Endothelial cell of umbilical vein (primary cell): ENCODE measurements at regions not wholly inside any gene's neighbourhood (a gene's known extent, or its start where the extent isn't known, plus 50 kb on each side); places are given as distances from the start of the nearest gene placed in this dataset.
A peak's percentile ranks its signal among the peaks of the same experiment; 100 is the strongest.

ENCODE experiments used
- BruUV-seq: library from RNA; stranded (reverse); fragments of 400-500 nt; replicated peaks from 2 replicates; lab custom pipeline; 2021; lab: Mats Ljungman, UMichigan
- CTCF ChIA-PET: fragments of 300-600, 350-600 bp; sonication (Branson Sonifier 250); formaldehyde crosslinking; loops from one replicate; lab custom pipeline; 2021; ENCODE audit warnings: antibody characterized with exemption, inconsistent platforms; lab: Charles Lee
- POLR2A ChIA-PET: fragments of 300-600, 350-600 bp; sonication (Branson Sonifier 250); formaldehyde crosslinking; loops from one replicate; lab custom pipeline; 2021; ENCODE audit warnings: antibody characterized with exemption, inconsistent platforms; lab: Charles Lee
- DNase-seq: peaks from one replicate; pipeline ENCODE4 v3.0.0-alpha.2; 2011; ENCODE audit warnings: low read depth, low spot score
- FAIRE-seq: peaks from 2 replicates; lab custom pipeline; 2011; peaks lifted over from hg19 to GRCh38; lab: Jason Lieb, UNC
- H2AFZ ChIP-seq: 2 replicates; pipeline ENCODE4 v1.6.0; 2012; ENCODE audit warnings: low read depth, low read length, control low read depth, inconsistent platforms
- H3K27ac ChIP-seq: 2 replicates; pipeline ENCODE4 v1.5.1; 2011; ENCODE audit warnings: low read depth, mild to moderate bottlenecking, control low read depth, low read length, moderate library complexity; ENCODE audit not compliant: insufficient read depth
- H3K27me3 ChIP-seq, 2 experiments: 2 replicates each; pipeline versions ENCODE4 v1.6.0 to v1.6.1; 2011; ENCODE audit warnings: low read length in 2 of 2, mixed read lengths in 1 of 2; ENCODE audit not compliant: control insufficient read depth in 2 of 2, insufficient read depth in 2 of 2
- H3K36me3 ChIP-seq, 2 experiments: 2 replicates in 1 of 2; 3 replicates in 1 of 2; pipeline ENCODE4 v1.5.1; 2011; ENCODE audit warnings: low read length in 2 of 2, mild to moderate bottlenecking in 1 of 2, moderate library complexity in 1 of 2; ENCODE audit not compliant: control insufficient read depth in 2 of 2, insufficient read depth in 2 of 2; ENCODE audit errors: extremely low read depth in 1 of 2
- H3K4me1 ChIP-seq: 3 replicates; pipeline ENCODE4 v1.5.1; 2011; ENCODE audit warnings: mild to moderate bottlenecking, low read length; ENCODE audit not compliant: control insufficient read depth, insufficient read depth; ENCODE audit errors: extremely low read depth
- H3K4me2 ChIP-seq: 2 replicates; pipeline ENCODE4 v1.6.1; 2011; ENCODE audit warnings: low read length, control low read depth, mixed read lengths; ENCODE audit not compliant: insufficient read depth
- H3K4me3 ChIP-seq, 3 experiments: fragments of 200-600 bp in 1 of 3; sonication (generic), shearing (Covaris generic) in 1 of 3; replicated peaks in 1 of 3; 2 replicates each; pipeline ENCODE4 v1.5.1; 2011 to 2016; ENCODE audit warnings: control low read depth in 3 of 3, low read length in 3 of 3, mild to moderate bottlenecking in 2 of 3, inconsistent platforms in 1 of 3, low read depth in 1 of 3, moderate library complexity in 1 of 3; ENCODE audit not compliant: insufficient read depth in 1 of 3
- H3K79me2 ChIP-seq: 2 replicates; pipeline ENCODE4 v1.6.0; 2012; ENCODE audit warnings: low read length, inconsistent platforms; ENCODE audit not compliant: control insufficient read depth, insufficient read depth
- H3K9ac ChIP-seq: replicated peaks from 2 replicates; pipeline ENCODE3; 2011; ENCODE audit warnings: low read length, control low read depth; ENCODE audit not compliant: insufficient read depth; ENCODE audit errors: extremely low read depth
- H3K9me1 ChIP-seq: replicated peaks from 3 replicates; pipeline ENCODE4 v1.6.0; 2011; ENCODE audit warnings: mild to moderate bottlenecking, low read length; ENCODE audit not compliant: control insufficient read depth, insufficient read depth; ENCODE audit errors: extremely low read depth
- H3K9me3 ChIP-seq: replicated peaks from 2 replicates; pipeline ENCODE4 v1.5.1; 2012; ENCODE audit warnings: low read length, inconsistent platforms; ENCODE audit not compliant: control insufficient read depth, insufficient read depth
- H4K20me1 ChIP-seq: replicated peaks from 2 replicates; pipeline ENCODE3; 2011; ENCODE audit warnings: mild to moderate bottlenecking, low read length; ENCODE audit not compliant: control insufficient read depth, insufficient read depth; ENCODE audit errors: extremely low read depth
- EZH2 ChIP-seq: IDR thresholded peaks from 2 replicates; pipeline ENCODE4 v1.6.1; 2012; ENCODE audit warnings: borderline replicate concordance, low read depth, mild to moderate bottlenecking, moderate library complexity, low read length, inconsistent platforms; ENCODE audit not compliant: severe bottlenecking
- FOS ChIP-seq: IDR thresholded peaks from 2 replicates; pipeline ENCODE4 v1.6.1; 2011; ENCODE audit warnings: mild to moderate bottlenecking, low read length, moderate library complexity, borderline replicate concordance; ENCODE audit not compliant: insufficient read depth
- GATA2 ChIP-seq: IDR thresholded peaks from 2 replicates; pipeline ENCODE4 v1.7.0; 2011; ENCODE audit warnings: low read depth, mild to moderate bottlenecking, moderate library complexity, mixed read lengths, low read length; ENCODE audit not compliant: insufficient read length, insufficient read depth
- JUN ChIP-seq: IDR thresholded peaks from 2 replicates; pipeline ENCODE4 v1.6.1; 2011; ENCODE audit warnings: borderline replicate concordance, low read depth; ENCODE audit not compliant: insufficient read length, insufficient read depth
- MYC ChIP-seq: IDR thresholded peaks from one replicate; pipeline ENCODE4 v1.6.1; 2011; ENCODE audit warnings: mild to moderate bottlenecking, low read depth, low read length
- POLR2A ChIP-seq: IDR thresholded peaks from 2 replicates; pipeline ENCODE4 v1.6.1; 2012; ENCODE audit warnings: low read depth, mild to moderate bottlenecking, control low read depth, low read length
- POLR2AphosphoS5 ChIP-seq: IDR thresholded peaks from 2 replicates; pipeline ENCODE4 v1.6.1; 2012; ENCODE audit warnings: low read depth, mild to moderate bottlenecking, control low read depth, low read length, moderate library complexity; ENCODE audit not compliant: insufficient read depth
- dilution Hi-C: fragments of 300-500 bp; cut with MboI; formaldehyde crosslinking; loops from one replicate; pipeline ENCODE4 v1.15.0; 2019; ENCODE audit warnings: low sequenced_read_pairs; ENCODE audit not compliant: extremely low pct_ligation_motif_present
- intact Hi-C: fragments of 100-400 bp; cut with micrococcal nuclease; formaldehyde crosslinking; loops from one replicate; pipeline ENCODE4 v1.10.0; 2022
- TF ChIP-seq, protein P1 (sequence below): IDR thresholded peaks from 2 replicates; pipeline ENCODE4 v1.6.1; 2011; ENCODE audit not compliant: insufficient read depth, insufficient read length
- TF ChIP-seq, protein P2 (sequence below), 2 donors: IDR thresholded peaks; 1 replicate in 1 of 2; 2 replicates in 1 of 2; pipeline ENCODE4 v1.5.1; 2011; ENCODE audit warnings: low read length in 2 of 2, mild to moderate bottlenecking in 2 of 2, moderate library complexity in 2 of 2, control low read depth in 1 of 2, inconsistent platforms in 1 of 2, low read depth in 1 of 2; ENCODE audit not compliant: insufficient read depth in 1 of 2; ENCODE audit errors: extremely low read depth in 1 of 2

DNA sequence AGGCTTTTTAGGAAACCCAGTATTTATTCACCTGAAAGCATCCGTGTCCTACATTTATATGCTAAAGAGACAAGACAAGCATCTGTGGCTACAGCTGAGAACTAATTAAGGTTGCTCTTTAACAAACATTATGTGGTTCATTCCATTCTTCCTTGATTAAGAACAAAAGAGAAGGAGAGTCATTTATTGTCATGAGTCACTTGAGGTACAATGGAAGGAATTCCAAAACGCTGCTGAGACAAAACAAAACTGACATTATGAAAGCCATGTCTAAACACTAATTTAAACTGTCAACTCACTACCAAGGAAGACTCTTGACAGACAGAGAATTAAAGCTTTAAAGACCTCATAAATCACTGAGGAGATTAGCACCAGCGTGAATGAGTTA lies 214.4 kb downstream of the BMP4 start:
- TF ChIP-seq, protein P1, sequence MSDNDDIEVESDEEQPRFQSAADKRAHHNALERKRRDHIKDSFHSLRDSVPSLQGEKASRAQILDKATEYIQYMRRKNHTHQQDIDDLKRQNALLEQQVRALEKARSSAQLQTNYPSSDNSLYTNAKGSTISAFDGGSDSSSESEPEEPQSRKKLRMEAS: no peak
- TF ChIP-seq EZH2: no peak
- TF ChIP-seq JUN: no peak
- TF ChIP-seq MYC: no peak
- TF ChIP-seq, protein P2, sequence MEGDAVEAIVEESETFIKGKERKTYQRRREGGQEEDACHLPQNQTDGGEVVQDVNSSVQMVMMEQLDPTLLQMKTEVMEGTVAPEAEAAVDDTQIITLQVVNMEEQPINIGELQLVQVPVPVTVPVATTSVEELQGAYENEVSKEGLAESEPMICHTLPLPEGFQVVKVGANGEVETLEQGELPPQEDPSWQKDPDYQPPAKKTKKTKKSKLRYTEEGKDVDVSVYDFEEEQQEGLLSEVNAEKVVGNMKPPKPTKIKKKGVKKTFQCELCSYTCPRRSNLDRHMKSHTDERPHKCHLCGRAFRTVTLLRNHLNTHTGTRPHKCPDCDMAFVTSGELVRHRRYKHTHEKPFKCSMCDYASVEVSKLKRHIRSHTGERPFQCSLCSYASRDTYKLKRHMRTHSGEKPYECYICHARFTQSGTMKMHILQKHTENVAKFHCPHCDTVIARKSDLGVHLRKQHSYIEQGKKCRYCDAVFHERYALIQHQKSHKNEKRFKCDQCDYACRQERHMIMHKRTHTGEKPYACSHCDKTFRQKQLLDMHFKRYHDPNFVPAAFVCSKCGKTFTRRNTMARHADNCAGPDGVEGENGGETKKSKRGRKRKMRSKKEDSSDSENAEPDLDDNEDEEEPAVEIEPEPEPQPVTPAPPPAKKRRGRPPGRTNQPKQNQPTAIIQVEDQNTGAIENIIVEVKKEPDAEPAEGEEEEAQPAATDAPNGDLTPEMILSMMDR (IDR thresholded peaks at IDR 0.05; ENCODE audit: extremely low read depth in 1 of 2, insufficient read depth in 1 of 2, low read depth in 1 of 2, low read length in 2 of 2): no peak
- no peak for TF ChIP-seq GATA2
- TF ChIP-seq FOS: no peak
- TF ChIP-seq POLR2A: no peak
- TF ChIP-seq POLR2AphosphoS5: no peak
- Histone ChIP-seq H3K79me2 (no peaks in the 10 kb centered on the region), H3K27me3 (no peaks in the 10 kb centered on the region), H3K9me1 (no peaks in the 10 kb centered on the region), H3K4me1 (peaks cover 2% of the 10 kb centered on the region), H3K9me3 (no peaks in the 10 kb centered on the region), H3K9ac (no peak overlapping the region), H2AFZ (no peak overlapping the region), H3K27ac (no peak overlapping the region), H3K4me2 (no peak overlapping the region), H4K20me1 (no peaks in the 10 kb centered on the region), H3K4me3 (no peak overlapping the region), H3K36me3 (no peaks in the 10 kb centered on the region)
- dilution Hi-C loops: no loop called here
- DNase-seq (peak; percentile 4), FAIRE-seq (no peak)
- intact Hi-C loops: no loop called here
- CTCF ChIA-PET: no interaction called here
- no TSS peak for BruUV-seq
- POLR2A ChIA-PET: no interaction called here
